GM12874 (cell line): ENCODE measurements at regions not wholly inside any gene's neighbourhood (a gene's known extent, or its start where the extent isn't known, plus 50 kb on each side); places are given as distances from the start of the nearest gene placed in this dataset.

Experiments
- CTCF ChIP-seq: IDR thresholded peaks from 2 replicates; pipeline ENCODE4 v1.5.1; 2011; ENCODE audit warnings: low read depth, mild to moderate bottlenecking, control low read depth, low read length, moderate library complexity; ENCODE audit not compliant: insufficient read depth

- no peak for TF ChIP-seq CTCF
Observed at GRCh38 chr3:193774916-193775285, 181.9 kb downstream of the OPA1 start.

- no peak for TF ChIP-seq CTCF
Observed at GRCh38 chr3:193775421-193776077, 182.5 kb downstream of the OPA1 start.

- no peak for TF ChIP-seq CTCF
Observed at GRCh38 chr3:193776626-193777358, 183.8 kb downstream of the OPA1 start.

- TF ChIP-seq CTCF: no peak
Observed at GRCh38 chr3:193777524-193777923, 184.5 kb downstream of the OPA1 start.

GRCh38 chr3:193778676-193779075 is 185.7 kb downstream of the OPA1 start:
- TF ChIP-seq CTCF: no peak

- TF ChIP-seq CTCF: no peak
Observed at GRCh38 chr3:193779933-193780332, 186.9 kb downstream of the OPA1 start.

- TF ChIP-seq CTCF: no peak
Observed at GRCh38 chr3:193780397-193780796, 187.4 kb downstream of the OPA1 start.
